ENCODE measurements at regions not wholly inside any gene's neighbourhood (a gene's known extent, or its start where the extent isn't known, plus 50 kb on each side); places are given as distances from the start of the nearest gene placed in this dataset.

DNA sequence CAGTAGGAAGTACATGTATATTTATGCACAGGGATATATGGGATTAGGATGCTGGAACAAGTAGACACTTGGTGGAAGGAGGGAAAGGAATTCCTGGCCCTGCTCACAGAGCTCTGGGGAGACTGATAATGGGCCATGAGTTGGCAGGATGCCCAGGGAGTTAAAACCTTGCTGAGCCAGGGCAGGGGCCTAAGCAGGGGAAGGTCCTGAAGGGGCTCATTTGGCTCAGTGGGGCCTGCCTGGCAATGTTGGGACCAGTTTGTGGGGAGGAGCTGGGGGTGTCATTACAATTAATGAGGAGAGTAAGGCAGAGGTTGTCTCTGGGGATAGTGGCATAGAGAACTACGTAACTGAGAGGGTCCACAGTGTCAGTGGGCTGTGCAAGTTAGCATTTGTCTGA is 124.2 kb upstream of the ADPGK start:
- TF ChIP-seq, protein P1, sequence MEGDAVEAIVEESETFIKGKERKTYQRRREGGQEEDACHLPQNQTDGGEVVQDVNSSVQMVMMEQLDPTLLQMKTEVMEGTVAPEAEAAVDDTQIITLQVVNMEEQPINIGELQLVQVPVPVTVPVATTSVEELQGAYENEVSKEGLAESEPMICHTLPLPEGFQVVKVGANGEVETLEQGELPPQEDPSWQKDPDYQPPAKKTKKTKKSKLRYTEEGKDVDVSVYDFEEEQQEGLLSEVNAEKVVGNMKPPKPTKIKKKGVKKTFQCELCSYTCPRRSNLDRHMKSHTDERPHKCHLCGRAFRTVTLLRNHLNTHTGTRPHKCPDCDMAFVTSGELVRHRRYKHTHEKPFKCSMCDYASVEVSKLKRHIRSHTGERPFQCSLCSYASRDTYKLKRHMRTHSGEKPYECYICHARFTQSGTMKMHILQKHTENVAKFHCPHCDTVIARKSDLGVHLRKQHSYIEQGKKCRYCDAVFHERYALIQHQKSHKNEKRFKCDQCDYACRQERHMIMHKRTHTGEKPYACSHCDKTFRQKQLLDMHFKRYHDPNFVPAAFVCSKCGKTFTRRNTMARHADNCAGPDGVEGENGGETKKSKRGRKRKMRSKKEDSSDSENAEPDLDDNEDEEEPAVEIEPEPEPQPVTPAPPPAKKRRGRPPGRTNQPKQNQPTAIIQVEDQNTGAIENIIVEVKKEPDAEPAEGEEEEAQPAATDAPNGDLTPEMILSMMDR (IDR thresholded peaks at IDR 0.05), result no peak

DNA sequence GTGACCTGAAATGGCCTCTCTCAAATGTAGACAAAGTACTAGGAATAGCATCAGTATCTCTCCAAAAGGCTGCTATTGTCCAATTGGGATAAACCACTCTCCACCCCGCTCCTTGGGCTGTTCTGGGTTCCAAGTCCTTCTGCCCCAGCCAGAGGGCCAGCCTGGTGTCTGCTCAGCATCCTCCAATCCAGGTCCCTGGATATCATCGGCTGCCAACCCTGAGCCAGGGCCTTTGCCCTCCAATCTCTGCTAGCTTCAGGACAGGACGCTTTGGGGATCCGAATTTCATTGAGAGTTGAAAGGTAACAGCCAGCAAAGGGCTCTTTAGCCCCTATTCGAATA is 119.3 kb upstream of the ADPGK start:
- TF ChIP-seq, protein P1 (IDR thresholded peaks at IDR 0.05), result no peak

DNA sequence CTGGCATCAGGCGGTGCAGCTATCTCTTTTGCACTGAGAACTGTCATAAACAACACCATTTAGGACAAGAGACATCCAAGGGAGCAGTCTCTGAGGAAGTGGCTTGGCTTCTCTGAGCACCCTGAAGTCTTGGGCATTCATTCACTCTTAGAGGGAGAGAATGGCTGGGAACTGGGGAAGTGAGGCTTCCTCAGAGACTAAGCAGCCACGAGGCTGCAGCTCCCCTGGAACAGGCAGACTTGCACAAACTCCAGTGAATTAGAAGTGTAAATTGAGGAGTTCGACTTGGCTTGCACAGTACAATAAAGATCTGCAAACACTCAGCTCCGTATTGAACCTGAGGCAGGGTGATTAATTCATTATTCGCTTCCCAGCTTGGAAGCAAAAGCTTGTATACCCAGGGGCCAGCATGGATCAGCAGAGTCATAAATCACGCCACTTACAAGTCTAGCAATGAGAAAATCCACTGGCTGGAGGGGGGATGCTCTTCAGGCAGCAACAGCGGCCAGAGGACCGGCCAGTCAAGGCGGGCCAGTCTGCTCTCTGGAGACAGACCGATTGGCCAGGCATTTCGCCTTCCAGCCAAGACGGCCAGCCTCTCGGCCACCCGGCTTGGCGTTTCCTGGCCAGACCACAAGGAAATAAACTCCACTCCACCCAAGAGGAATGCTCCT is 118.8 kb upstream of the ADPGK start:
- TF ChIP-seq, protein P1 (IDR thresholded peaks at IDR 0.05), result no peak

DNA sequence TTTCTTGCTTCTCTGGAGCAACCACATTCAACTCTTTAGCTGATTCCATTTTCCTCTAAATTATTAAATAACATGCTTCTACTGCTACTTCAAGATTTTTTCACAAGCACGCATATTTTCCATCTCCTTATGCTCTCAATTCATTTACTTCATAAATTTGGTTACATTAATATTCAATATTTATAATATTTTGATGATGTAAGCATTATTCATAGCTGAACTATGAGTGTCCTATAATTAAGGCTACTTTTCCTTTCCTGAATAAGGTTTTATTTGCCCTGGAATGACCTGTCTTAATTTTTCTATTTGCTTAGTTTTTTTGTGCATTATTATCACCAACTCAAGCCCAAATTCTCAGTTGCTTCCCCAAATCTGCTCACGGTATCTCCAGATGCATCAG is 109.4 kb upstream of the ADPGK start:
- TF ChIP-seq, protein P1 (IDR thresholded peaks at IDR 0.05), result no peak

DNA sequence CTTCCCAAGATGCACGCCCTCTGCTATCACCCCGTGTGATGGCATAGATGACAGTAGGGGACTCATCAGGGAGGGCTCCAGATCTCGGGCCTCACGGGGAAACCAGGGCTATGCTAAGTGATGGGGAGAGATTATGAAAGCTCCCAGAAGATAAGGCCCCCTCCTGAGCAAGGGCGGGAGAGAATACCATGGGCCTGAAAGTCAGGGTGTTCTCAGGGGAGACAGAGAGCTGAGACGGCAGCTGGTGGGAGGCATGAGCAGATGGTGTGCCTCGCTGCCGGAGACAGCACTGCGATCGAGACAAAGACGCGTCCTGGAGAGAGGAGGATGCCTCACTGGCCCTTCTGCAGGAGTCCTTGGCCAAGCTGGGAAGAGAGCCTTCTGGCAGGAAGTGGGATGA is 106.5 kb upstream of the ADPGK start:
- TF ChIP-seq, protein P1 (IDR thresholded peaks at IDR 0.05), result no peak

DNA sequence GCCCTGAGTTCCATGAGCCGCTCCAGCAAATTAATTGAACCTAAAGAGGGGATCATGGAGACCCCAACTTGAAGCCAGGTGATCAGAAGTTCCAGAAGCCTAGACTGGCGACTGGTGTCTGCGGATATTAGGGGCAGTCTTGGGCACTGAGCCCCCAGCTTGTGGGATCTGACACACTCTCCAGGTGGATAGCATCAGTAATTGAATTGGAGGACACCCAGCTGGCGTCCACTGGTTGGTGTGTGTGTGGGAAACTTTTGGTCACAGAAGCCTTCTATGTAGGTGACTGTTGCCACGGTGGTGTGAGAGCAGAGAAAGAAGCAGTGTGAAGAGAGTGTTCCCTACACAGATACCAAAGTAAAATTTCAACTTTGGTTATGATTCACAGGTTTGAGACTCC is 106.0 kb upstream of the ADPGK start:
- TF ChIP-seq, protein P1 (IDR thresholded peaks at IDR 0.05), result no peak

DNA sequence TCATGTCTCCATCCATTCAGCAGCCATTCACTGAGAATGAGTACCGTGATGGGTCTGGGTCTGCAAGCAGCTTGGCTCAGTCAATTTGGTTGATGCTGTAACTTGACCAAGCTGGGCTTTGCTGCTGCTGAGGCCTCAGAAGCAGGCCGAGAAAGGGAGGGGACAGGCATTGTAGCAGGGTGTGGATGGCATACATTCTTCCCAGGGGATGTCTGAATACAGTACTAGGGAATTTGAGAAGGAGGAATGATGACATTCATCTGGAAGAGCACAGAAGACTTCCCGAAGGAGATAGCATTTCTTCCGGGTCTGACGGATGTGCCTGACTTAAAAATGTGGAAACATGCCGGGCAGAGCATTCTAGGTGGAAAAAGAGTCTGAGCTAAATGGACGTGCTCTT is 105.3 kb upstream of the ADPGK start:
- TF ChIP-seq, protein P1 (IDR thresholded peaks at IDR 0.05), result no peak

DNA sequence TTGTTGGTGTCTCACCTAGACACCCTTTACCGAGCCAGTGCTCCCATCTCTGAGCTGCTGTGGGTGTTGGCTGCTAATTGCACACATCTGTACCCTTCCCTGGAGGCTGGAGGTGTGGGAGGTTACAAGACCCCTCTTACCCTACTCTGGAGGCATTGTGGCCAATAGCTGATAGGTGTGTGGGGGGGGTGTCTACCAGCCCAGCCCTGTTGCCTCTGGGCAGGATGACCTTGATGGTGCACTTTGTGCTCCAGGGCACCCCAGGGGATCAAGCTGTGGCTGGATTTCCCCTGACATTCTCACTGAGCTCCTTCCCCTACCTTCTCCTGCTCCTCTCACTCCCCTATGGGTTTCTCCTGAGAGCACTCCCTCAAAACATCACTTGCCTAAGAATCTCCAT is 104.7 kb upstream of the ADPGK start:
- TF ChIP-seq, protein P1 (IDR thresholded peaks at IDR 0.05), result no peak
